ENCODE measurements at regions not wholly inside any gene's neighbourhood (a gene's known extent, or its start where the extent isn't known, plus 50 kb on each side); places are given as distances from the start of the nearest gene placed in this dataset.
"Not testable (repeated sequence)": the region's sequence is repeated elsewhere in the genome, so short reads cannot be mapped to it uniquely, and the experiment has no call there.

DNA sequence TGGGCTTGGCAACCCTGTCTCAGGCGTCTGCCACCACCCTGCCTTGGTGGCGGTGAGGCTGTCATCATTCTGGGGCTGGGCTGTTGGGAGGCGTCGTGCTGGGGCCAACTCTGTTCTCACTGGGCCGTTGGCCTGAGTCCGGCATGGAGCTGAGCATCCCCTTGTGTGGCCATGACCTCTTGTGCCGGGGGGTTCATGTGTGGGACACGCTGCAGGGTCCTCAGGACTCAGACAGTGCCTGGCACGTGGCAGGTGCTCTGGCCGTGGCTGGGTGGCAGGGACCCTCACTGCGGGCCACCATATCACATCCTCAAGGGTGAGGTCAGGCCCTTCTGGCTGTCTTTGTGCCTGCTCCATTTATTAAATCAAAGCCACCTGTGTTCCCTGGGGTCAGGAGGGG, 197.4 kb downstream of the BANP start:
- not testable (repeated sequence) for DNase-seq

DNA sequence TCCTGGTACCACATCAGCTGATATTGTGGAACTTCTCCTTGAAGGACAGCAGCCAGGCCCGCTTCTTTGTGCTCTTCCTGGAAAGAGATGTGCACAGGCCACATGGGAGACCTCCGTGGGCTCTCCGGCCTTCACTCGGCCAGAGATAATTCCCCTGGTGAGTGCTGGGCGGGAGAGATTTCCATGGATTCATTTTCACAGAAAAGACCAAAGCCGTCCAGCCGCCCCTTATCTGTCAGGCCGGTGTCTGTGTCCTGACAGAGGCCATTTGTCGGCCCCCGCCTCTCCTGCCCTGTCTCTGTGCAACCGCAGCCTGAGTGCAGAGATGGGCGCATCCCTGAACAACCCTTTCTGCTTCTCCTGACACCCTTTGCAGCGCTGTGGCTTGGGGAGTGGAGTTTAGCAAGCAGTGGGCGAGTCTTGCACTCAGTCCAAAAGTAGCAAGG, 197.9 kb downstream of the BANP start:
- not testable (repeated sequence) for DNase-seq

DNA sequence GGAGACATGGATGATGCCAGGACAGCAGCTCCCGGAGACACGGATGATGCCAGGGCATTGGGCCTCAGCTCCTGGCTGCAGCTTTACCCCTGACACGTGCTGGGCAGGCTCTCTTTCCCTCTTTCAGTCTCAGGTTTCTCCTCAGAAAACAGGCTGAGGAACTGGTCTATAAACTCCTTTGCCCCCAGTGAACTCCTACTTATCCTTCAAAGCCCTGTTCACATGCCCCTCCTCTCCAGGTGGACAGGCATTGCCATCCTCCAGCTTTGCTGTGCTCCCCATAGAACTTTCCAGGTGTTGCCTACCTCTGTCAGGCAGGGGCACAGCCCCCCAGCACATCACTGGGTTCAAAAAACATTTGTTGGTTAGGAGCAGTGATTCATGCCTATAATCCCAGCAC, 198.4 kb downstream of the BANP start:
- DNase-seq: not testable (repeated sequence)

DNA sequence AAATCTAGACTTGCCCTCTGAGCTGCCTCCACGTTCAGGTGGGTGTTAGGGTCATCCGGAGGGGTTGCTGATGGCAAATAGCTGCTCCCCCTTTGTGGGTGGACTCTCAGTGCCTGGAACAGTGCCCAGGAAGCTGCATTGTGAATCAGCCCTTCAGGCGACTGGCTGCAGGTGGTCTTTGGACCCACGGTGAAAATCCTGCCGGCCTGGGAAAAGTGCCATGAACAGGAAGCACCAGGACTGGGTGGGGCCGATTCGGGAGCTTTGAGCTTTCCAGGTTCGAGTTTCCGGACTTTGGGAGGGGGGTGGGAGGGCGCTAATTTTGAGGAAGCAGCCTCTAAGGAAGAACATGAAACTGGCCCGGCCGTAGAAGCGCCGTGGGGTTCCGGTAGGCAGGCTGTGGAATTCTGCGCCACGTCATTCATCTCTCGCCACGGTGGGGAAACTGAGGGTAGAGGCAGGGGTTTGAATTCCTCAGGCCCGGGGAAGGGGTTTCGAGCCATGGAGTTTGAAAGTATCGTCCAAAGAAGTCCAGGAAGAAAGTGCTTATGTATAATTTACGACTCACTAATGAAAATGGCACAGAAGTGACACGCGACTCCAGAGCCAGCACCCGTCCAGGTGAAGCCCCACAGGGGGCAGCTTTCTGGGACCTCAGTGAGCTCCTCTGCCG, 199.4 kb downstream of the BANP start:
- DNase-seq: not testable (repeated sequence)

DNA sequence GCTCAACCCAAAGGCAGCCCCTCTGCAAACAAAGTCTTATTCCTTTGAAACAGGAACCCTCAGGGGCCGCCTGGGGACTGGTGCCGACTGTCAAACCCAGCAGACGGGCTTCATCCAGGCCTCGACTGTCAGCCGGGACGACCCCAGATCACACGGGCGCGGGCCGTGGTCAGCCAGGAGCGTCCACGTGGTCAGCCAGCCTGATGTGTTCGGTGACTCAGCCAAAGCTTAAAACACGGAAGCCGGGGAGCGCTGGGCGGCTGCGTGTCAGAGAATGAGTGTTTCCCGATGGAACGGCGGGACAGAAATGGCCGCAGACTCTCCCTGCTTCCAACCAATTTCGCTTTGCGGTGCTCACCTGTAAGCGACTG, 199.9 kb downstream of the BANP start:
- not testable (repeated sequence) for DNase-seq

DNA sequence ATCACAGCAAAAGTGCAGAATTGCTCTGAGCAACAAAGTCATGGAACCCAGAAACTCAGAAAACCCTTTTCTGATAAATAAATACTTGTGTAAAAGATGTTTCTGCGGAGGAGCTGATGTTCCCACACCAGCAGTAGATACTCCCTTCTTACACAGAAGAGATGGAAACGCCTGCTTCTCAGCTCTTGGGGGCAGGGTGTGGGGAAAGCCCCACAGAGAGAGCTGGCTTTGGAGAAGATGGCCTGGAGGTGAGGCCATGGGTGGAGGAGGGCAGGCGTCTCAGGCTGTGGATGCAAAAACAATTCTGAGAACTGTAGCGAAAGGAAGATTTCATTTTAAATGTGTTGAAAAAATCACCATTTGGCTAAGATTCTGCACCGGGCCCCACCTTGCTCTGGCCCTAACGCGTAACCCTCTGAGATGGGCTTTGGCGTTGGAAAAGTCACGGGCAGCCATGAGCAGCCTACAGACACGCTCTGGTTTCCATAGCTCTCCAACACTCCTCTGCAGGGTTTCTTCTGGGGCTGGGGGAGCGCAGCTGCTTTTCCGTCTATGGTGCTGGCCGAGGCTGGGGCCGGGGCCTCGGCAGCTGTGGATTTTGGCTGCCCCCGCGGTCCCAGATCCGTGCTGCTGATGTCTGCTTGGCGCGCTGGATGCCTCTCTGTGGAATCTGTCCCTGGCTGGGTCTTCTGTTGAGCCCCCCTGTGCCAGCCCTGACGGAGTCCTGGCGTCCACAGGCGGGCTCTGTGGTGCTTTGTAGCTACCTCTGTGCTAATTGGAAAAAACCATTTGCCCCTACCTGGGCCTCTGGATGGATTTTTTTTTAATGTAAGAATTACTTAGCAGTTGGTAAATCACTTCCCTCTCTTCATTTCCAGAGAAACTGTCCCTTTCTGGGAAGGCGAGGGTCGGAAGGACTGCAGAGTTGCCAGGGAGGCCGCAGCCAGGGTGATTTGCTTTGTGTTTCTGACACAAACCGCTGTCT, 200.9 kb downstream of the BANP start:
- DNase-seq: not testable (repeated sequence)

DNA sequence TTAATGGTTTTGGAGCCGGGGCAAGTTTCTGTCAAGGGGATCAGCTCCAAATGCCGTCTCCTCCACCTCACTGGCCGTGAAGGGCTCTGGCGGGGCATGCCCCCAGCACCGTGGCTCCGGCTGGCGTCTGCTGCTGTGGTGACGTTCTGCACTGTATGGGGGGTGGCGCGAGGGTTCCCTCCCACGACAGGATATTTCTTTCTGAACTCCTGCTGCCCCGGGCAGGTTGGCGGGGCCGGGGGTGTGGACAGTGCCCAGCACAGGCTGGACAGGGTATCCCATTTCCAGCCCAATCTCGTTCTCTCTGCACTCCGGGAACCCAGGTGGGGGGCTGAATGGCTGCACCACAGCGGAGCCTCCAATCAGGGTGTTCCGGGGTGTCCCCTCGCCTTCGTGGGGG, 201.6 kb downstream of the BANP start:
- DNase-seq: not testable (repeated sequence)

DNA sequence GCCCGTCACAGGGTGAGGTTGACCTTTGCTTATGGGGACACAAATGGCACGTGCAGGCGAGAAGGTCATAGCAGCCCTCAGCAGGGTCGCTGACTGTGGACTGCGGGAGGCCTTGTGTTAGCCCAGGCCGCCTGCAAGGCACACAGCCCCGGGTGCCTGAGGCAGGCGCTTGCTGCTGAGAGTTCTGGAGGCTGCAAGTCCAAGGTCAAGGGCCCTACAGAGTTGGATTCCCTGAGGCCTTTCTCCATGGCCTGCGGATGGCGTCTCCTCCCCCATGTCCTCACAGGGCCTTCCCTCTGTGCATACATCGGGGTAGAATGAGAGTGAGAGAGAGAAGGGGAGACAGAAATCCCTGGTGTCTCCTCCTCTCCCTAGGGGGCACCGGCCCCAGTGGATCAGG, 202.3 kb downstream of the BANP start:
- DNase-seq: not testable (repeated sequence)

DNA sequence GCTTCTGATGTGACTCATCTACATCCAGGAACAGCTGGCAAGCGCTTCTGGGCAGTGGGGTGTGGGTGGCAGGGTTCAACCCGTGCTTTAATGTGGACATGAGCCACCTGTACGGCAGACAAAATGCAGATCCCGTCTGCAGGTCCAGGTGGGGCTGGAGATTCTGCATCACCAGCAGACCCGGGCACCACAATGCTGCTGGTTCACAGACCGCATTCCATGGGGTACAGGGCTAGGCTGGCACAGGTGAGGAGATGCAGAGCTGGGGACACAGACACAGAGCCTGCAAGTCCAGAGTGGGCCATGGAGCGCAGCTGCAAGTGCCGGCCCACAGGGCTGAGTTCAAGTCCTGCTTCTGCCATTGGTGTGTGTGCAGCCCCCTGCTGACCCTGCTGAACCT, 203.7 kb downstream of the BANP start:
- not testable (repeated sequence) for DNase-seq

DNA sequence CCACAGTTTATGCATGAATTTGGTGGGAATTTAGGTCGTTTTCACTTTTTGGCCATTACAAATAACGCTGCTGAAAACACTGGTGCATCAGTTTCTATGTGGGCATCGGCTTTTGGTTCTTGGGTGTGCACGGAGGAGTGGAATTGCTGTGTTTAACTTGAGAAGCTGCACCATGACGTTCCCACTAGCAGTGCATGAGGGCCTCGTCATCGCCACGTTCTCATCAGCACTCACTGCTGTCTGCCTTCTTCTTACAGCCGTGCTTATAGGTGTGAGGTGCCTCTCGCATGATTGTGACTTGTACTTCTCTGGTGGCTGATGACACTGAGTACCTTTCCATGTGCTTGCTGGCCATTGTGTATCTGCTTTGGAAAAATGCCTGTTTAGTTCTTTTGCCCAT, 204.4 kb downstream of the BANP start:
- not testable (repeated sequence) for DNase-seq

DNA sequence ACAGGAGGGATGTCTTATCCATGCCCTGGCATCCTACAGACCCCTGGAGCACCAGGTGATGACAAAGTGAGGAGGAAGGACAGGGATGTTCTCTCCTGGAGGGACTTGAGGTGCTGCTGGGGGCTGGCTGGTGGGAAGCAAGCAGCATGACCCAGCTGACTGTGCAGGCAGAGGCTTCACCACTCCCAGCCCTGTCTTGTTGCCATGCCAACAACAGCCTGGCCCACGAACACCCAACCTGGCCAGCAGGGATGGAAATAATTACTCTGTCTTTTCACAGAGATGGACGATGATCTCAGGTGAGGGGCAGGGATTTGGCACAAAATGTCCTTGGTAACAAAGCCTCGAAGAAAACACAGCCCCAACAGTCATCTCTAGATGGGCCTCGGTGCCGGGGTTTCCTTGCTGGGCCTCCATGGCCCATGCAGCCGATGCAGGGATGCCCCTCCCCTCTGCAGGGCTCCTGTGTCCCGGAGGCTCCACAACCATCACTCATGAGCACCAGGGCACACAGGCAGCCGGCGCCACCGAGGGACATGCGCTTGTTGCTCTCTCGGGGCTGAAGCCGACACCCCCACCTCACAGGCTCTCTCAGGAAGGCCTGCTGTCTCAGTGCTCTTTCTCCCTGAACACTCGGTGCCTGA, 205.5 kb downstream of the BANP start:
- not testable (repeated sequence) for DNase-seq

DNA sequence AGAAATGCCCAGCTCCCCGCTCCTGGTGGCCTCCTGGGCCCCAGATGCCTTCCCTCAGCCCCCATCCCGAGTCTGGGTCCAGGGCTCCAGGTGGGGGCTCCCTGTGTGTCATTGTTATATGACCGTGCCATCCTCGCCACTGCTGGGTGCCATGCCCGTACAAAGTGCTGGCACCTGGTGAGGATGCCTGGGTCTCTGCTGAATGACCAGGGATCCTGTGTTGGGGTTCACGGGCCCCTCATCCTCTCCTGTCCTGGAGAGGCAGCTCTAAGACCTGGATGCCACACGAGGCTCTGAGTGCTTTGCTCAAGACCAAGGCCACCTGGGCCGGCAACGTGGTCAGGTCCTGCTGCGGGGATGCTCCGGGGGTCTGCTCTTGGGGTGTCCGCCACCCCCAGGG, 206.5 kb downstream of the BANP start:
- not testable (repeated sequence) for DNase-seq

DNA sequence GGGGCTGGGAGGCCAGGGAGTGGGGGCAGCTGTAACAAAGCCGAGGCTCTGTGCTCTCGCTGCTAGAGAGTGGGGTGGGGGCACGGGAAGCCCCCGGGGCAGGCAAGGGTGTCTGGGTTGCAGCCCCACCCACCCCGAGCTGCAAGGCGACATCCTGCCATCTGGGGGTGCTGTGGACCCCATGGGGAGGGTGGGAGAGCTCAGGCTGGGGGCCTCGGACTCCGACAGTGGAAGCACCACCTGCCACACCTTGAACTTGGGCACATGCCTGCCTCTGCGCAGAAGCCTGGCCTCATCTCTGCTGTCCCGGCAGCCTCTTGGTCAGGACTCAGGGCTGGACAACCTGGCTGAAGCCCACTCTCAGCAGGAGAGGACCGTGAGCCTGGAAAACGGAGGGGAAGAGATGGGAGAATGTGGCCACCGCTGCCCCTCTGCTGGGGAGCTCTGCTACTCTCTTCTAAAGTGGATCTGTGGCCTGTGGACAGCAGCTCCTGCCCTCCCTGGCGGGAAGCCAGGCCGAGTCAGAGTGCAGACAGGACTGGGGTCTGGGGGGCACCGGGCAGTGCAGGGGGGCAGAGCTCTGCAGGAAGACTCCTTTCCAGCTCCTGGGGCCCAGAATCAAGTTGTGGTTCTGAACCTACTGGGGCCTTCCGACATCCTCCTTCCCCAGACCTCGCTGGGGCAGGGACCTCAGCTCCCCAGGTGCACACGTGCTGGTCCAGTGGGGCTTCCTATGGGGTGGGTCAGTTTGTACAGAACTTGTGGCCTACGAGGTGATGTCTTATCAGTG, 207.2 kb downstream of the BANP start:
- DNase-seq: not testable (repeated sequence)

DNA sequence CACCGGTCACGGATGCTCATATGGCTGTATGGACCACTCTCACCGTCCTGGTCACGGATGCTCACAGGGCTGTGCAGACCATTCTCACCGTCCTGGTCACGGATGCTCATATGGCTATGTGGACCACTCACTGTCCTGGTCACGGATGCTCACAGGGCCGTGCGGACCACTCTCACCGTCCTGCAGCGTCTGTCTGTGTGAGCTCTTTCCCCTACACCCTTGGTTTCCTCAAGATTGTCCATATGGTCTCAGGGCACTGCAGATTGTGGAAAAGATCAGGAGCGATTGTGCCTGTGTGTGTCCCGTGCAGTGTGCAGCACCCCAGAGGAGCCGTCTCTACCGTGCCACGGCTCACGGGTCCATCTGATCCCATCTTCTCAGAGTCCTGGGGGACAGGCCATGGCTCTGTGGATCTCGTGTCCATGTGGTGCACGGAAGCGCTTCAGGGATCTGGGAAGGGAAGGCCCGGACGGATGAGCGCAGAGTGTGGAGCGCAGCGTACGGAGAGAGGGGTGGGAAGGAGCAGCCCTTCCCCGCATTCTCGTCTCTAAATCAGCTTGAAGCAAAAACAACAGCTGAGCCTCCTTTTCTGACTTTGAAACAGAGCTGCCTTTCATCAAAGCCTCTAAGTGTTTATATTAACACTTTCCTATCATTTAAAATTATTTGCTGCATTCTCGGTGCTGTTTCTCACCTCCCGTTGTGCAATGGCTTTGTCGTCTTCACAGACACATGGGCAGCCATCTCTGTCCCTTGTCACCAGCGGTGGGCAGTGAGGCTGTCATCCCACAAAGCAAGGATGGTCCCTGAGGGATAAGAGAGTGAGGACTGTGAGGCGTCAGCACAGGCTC, 208.0 kb downstream of the BANP start:
- not testable (repeated sequence) for DNase-seq

DNA sequence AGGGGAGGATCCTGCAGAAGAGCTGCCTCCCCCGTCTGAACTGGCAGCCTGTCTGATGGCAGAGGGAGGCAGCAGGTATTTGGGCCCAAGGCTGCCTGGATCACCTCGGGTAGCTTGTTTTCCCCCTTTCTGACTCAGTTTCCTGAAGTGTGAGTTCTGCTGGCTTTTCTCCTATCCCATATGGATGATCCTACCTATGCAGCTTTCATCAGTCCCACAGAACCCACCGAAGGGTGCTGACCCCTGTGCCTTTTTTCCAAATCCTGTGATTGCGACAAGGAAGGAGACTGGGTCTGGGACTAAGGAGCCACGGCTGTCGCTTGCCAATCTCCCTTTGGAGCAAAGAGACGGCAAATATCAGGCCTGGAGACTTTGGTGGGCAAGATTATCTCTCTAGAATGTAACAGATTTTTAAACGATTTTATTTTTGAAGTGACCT, 208.7 kb downstream of the BANP start:
- not testable (repeated sequence) for DNase-seq

DNA sequence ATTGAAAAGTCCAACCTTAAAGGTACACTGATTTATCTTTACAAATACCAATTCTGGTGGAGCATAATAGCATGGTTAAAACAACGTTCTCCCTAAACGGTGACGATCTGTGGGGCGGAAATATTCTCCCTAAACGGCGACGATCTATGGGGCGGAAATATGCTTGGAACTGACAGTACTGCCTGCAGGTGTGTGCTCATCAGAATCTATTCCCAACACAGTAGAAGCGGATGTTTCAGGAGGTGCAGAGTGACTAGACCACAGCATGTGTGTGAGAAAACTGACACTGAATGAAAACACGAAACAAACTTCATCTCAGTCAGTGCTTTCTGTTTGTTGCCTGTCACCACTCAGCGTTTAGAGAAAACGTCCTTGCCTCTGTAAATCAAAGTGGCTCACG, 210.0 kb downstream of the BANP start:
- DNase-seq: not testable (repeated sequence)

DNA sequence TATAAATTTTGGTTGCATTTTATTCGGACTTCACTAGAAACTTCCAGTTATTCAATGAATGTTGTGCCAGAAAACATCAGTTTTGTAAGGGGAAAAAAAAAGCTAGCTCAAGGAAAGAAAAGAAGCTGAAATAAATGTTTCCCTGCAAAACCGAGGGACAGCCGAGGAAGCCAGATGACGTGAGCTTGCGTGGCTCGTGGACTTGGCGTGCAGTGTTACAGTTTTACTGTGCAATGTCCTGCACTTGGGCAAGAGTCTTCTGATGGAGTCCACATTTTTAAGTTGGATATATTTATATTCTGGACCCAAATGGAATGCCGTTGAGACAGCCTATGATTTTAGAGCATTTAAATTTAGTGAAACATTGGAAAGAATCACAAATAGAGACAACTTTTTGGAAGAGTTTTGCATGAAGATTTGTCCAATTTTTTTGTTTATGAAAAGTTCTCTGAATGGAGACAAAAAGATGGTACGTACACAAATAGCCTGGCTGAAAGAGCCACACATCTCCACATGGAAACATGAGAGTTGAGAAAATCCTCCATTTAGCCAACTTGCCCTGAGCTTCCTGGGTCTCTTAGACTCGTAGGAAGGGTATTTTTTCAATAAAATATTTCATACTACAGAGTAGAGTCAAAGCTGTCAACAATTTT, 210.5 kb downstream of the BANP start:
- DNase-seq: not testable (repeated sequence)

DNA sequence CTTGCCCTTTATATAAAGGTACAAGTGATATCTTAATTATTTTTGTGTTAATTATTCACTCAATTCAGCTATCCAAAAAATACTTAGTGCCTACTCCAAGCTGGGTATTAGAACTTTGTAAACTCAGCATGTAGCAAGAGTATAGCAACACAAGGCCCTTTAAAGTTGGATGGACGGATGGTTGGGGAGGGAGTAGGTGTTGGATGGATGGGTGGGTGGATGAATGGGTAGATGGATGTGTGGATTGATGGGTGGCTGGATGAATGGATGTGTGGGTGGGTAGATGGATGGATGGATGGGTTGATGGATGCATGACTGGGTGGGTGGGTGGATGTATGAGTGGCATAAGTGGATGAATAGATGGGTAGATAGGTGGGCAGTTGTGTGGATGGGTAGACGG, 211.5 kb downstream of the BANP start:
- DNase-seq: not testable (repeated sequence)

DNA sequence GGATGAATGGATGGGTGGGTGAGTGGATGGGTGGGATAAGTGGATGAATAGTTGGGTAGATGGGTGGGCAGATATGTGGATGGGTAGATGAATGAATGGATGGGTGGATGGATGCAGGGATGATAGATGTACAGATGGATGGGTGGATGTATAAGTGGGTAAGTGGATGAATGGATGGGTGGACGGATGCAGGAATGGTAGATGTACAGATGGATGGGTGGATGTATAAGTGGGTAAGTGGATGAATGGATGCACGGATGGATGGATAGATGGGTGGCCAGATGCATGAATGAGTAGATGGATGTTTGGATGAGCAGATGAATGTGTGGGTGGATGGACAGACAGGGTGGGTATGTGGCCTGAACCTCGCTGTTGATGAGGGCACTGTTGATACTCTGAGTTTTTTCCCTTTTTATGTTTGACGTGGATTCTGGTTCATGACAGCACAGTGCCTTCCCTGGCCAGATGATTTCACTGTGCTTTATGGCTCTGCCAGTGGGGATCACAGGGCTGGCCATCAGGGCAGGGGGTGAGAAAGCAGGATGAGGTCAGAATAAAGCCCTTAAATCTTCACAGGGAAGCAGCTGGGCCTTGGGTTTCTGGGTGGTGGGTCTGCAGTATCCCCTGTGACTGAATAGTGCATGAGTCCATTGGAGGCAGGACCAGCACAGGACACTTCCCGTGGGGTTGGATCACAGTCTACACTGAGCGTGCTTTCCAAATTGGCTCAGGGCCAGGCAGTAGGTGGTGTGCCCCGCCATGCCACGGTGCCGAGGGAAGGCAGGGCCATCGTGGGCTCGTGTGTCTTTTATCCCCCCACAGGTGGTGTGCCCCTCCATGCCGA, 213.2 kb downstream of the BANP start:
- not testable (repeated sequence) for DNase-seq

DNA sequence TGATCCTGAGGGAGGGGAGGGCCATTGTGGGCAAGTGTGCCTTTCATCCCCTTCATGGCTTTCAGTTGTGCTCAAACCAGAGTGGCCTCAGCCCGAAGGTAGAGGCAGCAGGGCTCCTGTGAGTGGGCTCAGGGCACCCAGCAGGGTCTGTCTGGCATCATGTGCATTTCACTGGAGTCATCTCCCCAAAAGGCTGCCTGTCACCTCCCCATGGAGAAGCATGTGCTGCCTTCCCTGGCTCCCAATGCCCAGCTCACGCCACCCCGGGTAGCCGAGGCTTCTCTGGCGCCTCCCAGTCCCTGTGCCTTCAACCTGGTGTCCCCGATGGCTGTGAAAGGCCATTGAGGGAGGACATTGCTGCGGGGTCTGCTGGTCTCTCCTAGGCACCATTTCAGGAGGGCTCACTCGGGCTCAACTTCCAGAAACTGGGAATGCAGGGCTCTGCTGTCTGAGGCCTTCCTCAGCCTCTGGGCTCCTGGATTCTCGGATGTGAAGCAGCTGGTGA, 213.9 kb downstream of the BANP start:
- DNase-seq: not testable (repeated sequence)
